Loucy (cell line): ENCODE measurements at regions not wholly inside any gene's neighbourhood (a gene's known extent, or its start where the extent isn't known, plus 50 kb on each side); places are given as distances from the start of the nearest gene placed in this dataset.

Experiments
- H2AFZ ChIP-seq: fragments of 200-600 bp; sonication (generic); 2 replicates; pipeline ENCODE4 v1.6.0; 2016; ENCODE audit warnings: antibody characterized with exemption, mild to moderate bottlenecking, low read length, moderate library complexity
- H3F3A ChIP-seq: fragments of 200-600 bp; 2 replicates; pipeline ENCODE4 v1.6.0; 2016; ENCODE audit warnings: antibody characterized with exemption, low read depth, mild to moderate bottlenecking
- H3K27me3 ChIP-seq: fragments of 200-600 bp; sonication (generic); 2 replicates; pipeline ENCODE4 v1.6.1; 2014; ENCODE audit warnings: low read length, mild to moderate bottlenecking; ENCODE audit not compliant: insufficient read depth, poor library complexity, severe bottlenecking
- H3K36me3 ChIP-seq: fragments of 200-600 bp; sonication (generic); 2 replicates; pipeline ENCODE4 v1.6.1; 2016; ENCODE audit warnings: low read length; ENCODE audit not compliant: insufficient read depth
- H3K4me1 ChIP-seq: fragments of 200-600 bp; sonication (generic); 2 replicates; pipeline ENCODE4 v1.5.1; 2014; ENCODE audit warnings: low read length, mild to moderate bottlenecking; ENCODE audit not compliant: insufficient read depth, poor library complexity, severe bottlenecking
- H3K4me2 ChIP-seq: fragments of 200-600 bp; sonication (generic); 2 replicates; pipeline ENCODE4 v1.6.0; 2014; ENCODE audit warnings: antibody characterized with exemption, low read length, low read depth, mild to moderate bottlenecking; ENCODE audit not compliant: poor library complexity, severe bottlenecking
- H3K4me3 ChIP-seq: fragments of 200-600 bp; sonication (generic); 2 replicates; pipeline ENCODE4 v1.5.1; 2014; ENCODE audit warnings: low read length, mild to moderate bottlenecking, mixed read lengths; ENCODE audit not compliant: poor library complexity, severe bottlenecking
- H3K79me2 ChIP-seq: fragments of 200-600 bp; sonication (generic); 2 replicates; pipeline ENCODE4 v1.6.1; 2014; ENCODE audit warnings: low read length; ENCODE audit not compliant: insufficient read depth
- H3K9ac ChIP-seq: fragments of 200-600 bp; sonication (generic); 2 replicates; pipeline ENCODE4 v1.6.0; 2014; ENCODE audit warnings: mild to moderate bottlenecking, low read depth, low read length, moderate library complexity; ENCODE audit not compliant: poor library complexity, severe bottlenecking
- H3K9me2 ChIP-seq: fragments of 200-600 bp; sonication (generic); replicated peaks from 2 replicates; pipeline ENCODE4 v1.6.1; 2016; ENCODE audit warnings: low read depth, low read length, mixed read lengths
- H3K9me3 ChIP-seq: fragments of 200-600 bp; sonication (generic); 2 replicates; pipeline ENCODE4 v1.6.1; 2014; ENCODE audit warnings: mild to moderate bottlenecking, antibody characterized with exemption, low read length, low read depth; ENCODE audit not compliant: insufficient read depth
- H4K20me1 ChIP-seq: fragments of 200-600 bp; sonication (generic); 2 replicates; pipeline ENCODE4 v1.6.0; 2014; ENCODE audit warnings: antibody characterized with exemption, low read length, mild to moderate bottlenecking; ENCODE audit not compliant: insufficient read depth, poor library complexity, severe bottlenecking
- EZH2phosphoT487 ChIP-seq: fragments of 200-600 bp; IDR thresholded peaks from 2 replicates; pipeline ENCODE4 v1.6.1; 2018; ENCODE audit warnings: antibody characterized with exemption, mild to moderate bottlenecking, moderate library complexity, borderline replicate concordance
- TF ChIP-seq, protein P1 (sequence below): fragments of 200-600 bp; sonication (generic); conservative IDR thresholded peaks from 2 replicates; pipeline ENCODE4 v1.5.1; 2014; ENCODE audit warnings: mild to moderate bottlenecking, antibody characterized with exemption, low read length

DNA sequence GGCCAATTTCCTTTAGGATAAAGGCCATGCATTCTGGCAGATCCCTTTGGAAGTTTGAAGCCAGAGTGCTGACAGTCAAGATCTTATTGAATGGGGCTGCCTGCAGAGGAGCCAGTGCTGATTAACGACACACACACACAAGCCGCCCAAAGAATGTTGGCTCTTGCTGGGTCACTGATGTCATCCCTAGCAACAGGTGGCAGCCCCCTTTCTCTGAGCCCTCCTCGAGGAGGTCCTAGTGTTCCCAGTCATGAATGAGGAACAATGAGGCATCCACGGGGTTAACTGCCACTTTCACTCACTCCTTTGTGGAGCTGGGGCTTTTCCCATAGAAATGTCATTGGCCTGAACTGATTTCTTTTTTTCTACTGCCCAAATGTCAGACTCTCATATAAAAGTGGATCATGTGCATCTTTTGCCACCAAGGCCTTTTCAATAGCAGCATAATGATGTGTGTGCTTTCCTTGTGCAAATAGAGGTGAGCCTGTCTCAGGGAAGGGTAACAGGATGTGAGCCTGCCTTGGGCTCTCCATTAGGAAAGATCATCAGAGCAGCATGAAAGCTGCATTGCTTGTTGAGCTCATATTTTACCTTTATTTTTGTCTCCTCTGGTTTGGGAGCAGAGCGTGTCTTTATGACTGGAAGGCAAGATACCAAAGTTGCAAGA, 301.8 kb upstream of the MTNR1B start:
- no peak for TF ChIP-seq EZH2phosphoT487
- TF ChIP-seq, protein P1, sequence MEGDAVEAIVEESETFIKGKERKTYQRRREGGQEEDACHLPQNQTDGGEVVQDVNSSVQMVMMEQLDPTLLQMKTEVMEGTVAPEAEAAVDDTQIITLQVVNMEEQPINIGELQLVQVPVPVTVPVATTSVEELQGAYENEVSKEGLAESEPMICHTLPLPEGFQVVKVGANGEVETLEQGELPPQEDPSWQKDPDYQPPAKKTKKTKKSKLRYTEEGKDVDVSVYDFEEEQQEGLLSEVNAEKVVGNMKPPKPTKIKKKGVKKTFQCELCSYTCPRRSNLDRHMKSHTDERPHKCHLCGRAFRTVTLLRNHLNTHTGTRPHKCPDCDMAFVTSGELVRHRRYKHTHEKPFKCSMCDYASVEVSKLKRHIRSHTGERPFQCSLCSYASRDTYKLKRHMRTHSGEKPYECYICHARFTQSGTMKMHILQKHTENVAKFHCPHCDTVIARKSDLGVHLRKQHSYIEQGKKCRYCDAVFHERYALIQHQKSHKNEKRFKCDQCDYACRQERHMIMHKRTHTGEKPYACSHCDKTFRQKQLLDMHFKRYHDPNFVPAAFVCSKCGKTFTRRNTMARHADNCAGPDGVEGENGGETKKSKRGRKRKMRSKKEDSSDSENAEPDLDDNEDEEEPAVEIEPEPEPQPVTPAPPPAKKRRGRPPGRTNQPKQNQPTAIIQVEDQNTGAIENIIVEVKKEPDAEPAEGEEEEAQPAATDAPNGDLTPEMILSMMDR = no peak
- no peaks in the 10 kb centered on the region for H3K27me3 ChIP-seq
- no peak overlapping the region for H3K9ac ChIP-seq
- no peaks in the 10 kb centered on the region for H3F3A ChIP-seq
- no peaks in the 10 kb centered on the region for H3K79me2 ChIP-seq
- no peaks in the 10 kb centered on the region for H3K9me2 ChIP-seq
- H3K9me3 ChIP-seq = no peaks in the 10 kb centered on the region
- no peak overlapping the region for H3K4me3 ChIP-seq
- H3K4me2 ChIP-seq = no peak overlapping the region
- H2AFZ ChIP-seq = no peak overlapping the region
- no peaks in the 10 kb centered on the region for H4K20me1 ChIP-seq
- H3K36me3 ChIP-seq = no peaks in the 10 kb centered on the region
- H3K4me1 ChIP-seq = no peaks in the 10 kb centered on the region

DNA sequence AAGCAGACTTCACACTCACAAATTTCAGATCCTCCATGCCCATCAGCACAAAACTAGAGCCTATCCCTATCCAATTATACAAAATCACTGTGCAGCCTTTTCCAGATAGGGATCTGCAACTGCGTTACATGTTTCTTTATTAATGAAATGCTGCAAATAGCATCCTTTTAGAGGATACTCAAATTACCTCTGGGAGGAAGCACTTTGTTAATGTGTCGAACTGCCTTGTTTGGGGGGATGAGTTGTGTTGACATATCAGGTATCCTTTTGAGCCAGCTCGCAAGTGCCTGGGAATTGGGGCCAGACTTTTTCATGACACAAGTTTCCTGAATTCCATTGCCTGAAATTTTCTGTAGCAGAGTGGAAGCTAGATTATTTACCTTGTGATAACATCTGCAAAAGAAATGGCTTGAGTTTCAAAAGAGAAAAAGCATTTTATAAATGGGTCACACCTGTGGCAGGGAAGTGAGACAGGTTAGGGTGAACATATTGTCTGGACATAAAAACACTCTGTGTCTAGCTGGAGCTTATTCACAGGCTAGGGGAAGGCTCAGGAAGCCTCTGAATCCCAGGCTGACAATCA, 299.1 kb upstream of the MTNR1B start:
- Histone ChIP-seq H2AFZ (no peak overlapping the region), H3K4me1 (no peaks in the 10 kb centered on the region), H3K9me3 (no peaks in the 10 kb centered on the region), H3K4me3 (no peak overlapping the region), H3K79me2 (no peaks in the 10 kb centered on the region), H3K36me3 (no peaks in the 10 kb centered on the region), H3F3A (no peaks in the 10 kb centered on the region), H3K27me3 (no peaks in the 10 kb centered on the region), H4K20me1 (no peaks in the 10 kb centered on the region), H3K4me2 (no peak overlapping the region), H3K9me2 (no peaks in the 10 kb centered on the region), H3K9ac (no peak overlapping the region)
- no peak for TF ChIP-seq EZH2phosphoT487
- TF ChIP-seq, protein P1 = no peak

DNA sequence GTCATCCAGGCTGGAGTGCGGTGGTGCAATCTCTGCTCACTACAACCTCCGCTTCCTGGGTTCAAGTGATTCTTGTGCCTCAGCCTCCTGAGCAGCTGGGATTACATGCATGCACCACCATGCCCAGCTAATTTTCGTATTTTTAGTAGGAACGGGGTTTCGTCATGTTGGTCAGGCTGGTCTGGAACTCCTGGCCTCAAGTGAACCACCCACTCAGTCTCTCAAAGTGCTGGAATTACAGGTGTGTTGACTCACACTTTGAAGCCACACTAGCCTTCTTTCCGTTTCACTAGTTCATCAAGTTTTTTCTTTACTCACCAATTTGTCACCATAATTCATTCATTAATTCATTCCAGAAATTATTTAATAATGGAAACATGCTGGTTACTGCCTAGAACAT, 298.4 kb upstream of the MTNR1B start:
- Histone ChIP-seq H3K36me3 (no peaks in the 10 kb centered on the region), H3K9ac (no peak overlapping the region), H3K27me3 (no peaks in the 10 kb centered on the region), H3K9me2 (no peaks in the 10 kb centered on the region), H3K79me2 (no peaks in the 10 kb centered on the region), H3K4me3 (no peak overlapping the region), H3K4me1 (no peaks in the 10 kb centered on the region), H3K9me3 (no peaks in the 10 kb centered on the region), H2AFZ (no peak overlapping the region), H3F3A (no peaks in the 10 kb centered on the region), H4K20me1 (no peaks in the 10 kb centered on the region), H3K4me2 (no peak overlapping the region)
- TF ChIP-seq, protein P1 = no peak
- TF ChIP-seq EZH2phosphoT487 = no peak
